ENCODE measurements at regions not wholly inside any gene's neighbourhood (a gene's known extent, or its start where the extent isn't known, plus 50 kb on each side); places are given as distances from the start of the nearest gene placed in this dataset.

- TF ChIP-seq POLR2AphosphoS5 (IDR thresholded peaks at IDR 0.05) (no peak), EZH2 (IDR thresholded peaks at IDR 0.05; ENCODE audit: borderline replicate concordance, insufficient read depth, low read length, poor library complexity, severe bottlenecking) (no peak), CTCF (IDR thresholded peaks at IDR 0.05; ENCODE audit: poor library complexity, severe bottlenecking) (no peak), EP300 (conservative IDR thresholded peaks at IDR 0.05; ENCODE audit: poor library complexity, severe bottlenecking) (no peak)
These were observed 1286.4 kb downstream of the GRIK2 start for GRCh38 chr6:102679865-102680264.
